Neural progenitor cell (in vitro differentiated cells): ENCODE measurements at regions not wholly inside any gene's neighbourhood (a gene's known extent, or its start where the extent isn't known, plus 50 kb on each side); places are given as distances from the start of the nearest gene placed in this dataset.
A peak's percentile ranks its signal among the peaks of the same experiment; 100 is the strongest.

Experiments used
- DNase-seq: peaks from one replicate; pipeline ENCODE4 v3.0.0-alpha.2; 2016; ENCODE audit warnings: low spot score
- H2AFZ ChIP-seq: fragments of 200-600 bp; sonication (generic); replicated peaks from 2 replicates; pipeline ENCODE4 v1.6.1; 2016; ENCODE audit warnings: antibody characterized with exemption
- H3F3A ChIP-seq: fragments of 200-600 bp; sonication (generic); 2 replicates; pipeline ENCODE4 v1.6.1; 2016; ENCODE audit warnings: antibody characterized with exemption, low read depth
- H3K27ac ChIP-seq: fragments of 200-600 bp; sonication (generic); 2 replicates; pipeline ENCODE4 v1.5.1; 2016; ENCODE audit warnings: mild to moderate bottlenecking
- H3K27me3 ChIP-seq: fragments of 200-600 bp; sonication (generic); 2 replicates; pipeline ENCODE4 v1.6.1; 2016; ENCODE audit warnings: mild to moderate bottlenecking, moderate library complexity
- H3K36me3 ChIP-seq: fragments of 200-600 bp; sonication (generic); 2 replicates; pipeline ENCODE4 v1.5.1; 2016
- H3K4me1 ChIP-seq: fragments of 200-600 bp; sonication (generic); 2 replicates; pipeline ENCODE4 v1.6.1; 2016; ENCODE audit warnings: mixed run types
- H3K4me2 ChIP-seq: fragments of 200-600 bp; sonication (generic); 2 replicates; pipeline ENCODE4 v1.6.1; 2016
- H3K4me3 ChIP-seq: fragments of 200-600 bp; sonication (generic); 2 replicates; pipeline ENCODE4 v1.5.1; 2016
- H3K79me2 ChIP-seq: fragments of 200-600 bp; sonication (generic); 2 replicates; pipeline ENCODE4 v1.6.1; 2016; ENCODE audit warnings: low read depth
- H3K9ac ChIP-seq: fragments of 200-600 bp; sonication (generic); 2 replicates; pipeline ENCODE4 v1.6.1; 2016
- H3K9me3 ChIP-seq: fragments of 200-600 bp; sonication (generic); 2 replicates; pipeline ENCODE4 v1.5.1; 2016; ENCODE audit warnings: low read depth
- H4K20me1 ChIP-seq: fragments of 200-600 bp; sonication (generic); 2 replicates; pipeline ENCODE4 v1.6.1; 2016; ENCODE audit warnings: low read depth
- H3K27ac Mint-ChIP-seq: 3 replicates; pipeline ENCODE4 v1.8.0; 2021; ENCODE audit warnings: mixed read lengths
- H3K27me3 Mint-ChIP-seq: 2 replicates; pipeline ENCODE4 v1.8.0; 2022; ENCODE audit warnings: low read depth, mild to moderate bottlenecking, inconsistent platforms, moderate library complexity, mixed read lengths; ENCODE audit not compliant: insufficient read depth
- H3K36me3 Mint-ChIP-seq: 3 replicates; pipeline ENCODE4 v1.8.0; 2021; ENCODE audit warnings: mixed read lengths
- H3K4me1 Mint-ChIP-seq: 3 replicates; pipeline ENCODE4 v1.8.0; 2021; ENCODE audit warnings: mixed read lengths
- H3K4me3 Mint-ChIP-seq: 3 replicates; pipeline ENCODE4 v1.8.0; 2021; ENCODE audit warnings: mild to moderate bottlenecking, moderate library complexity, mixed read lengths
- H3K9me3 Mint-ChIP-seq: 3 replicates; pipeline ENCODE4 v1.8.0; 2020; ENCODE audit warnings: mixed read lengths
- CTCF ChIP-seq: fragments of 200-600 bp; sonication (generic); IDR thresholded peaks from 2 replicates; pipeline ENCODE4 v1.5.1; 2017; ENCODE audit warnings: antibody characterized with exemption, mild to moderate bottlenecking
- EZH2 ChIP-seq: fragments of 200-600 bp; sonication (generic); IDR thresholded peaks from 2 replicates; pipeline ENCODE4 v1.6.1; 2017; ENCODE audit warnings: antibody characterized with exemption, mild to moderate bottlenecking, moderate library complexity
- EZH2phosphoT487 ChIP-seq: fragments of 200-600 bp; sonication (generic); IDR thresholded peaks from 2 replicates; pipeline ENCODE4 v1.6.1; 2017; ENCODE audit warnings: antibody characterized with exemption

GRCh38 chrX:97863261-97863660 lies 979.6 kb downstream of the RPA4 start:
- Histone ChIP-seq H3K36me3 (no peaks in the 10 kb centered on the region), H3K9ac (no peak overlapping the region), H3K27ac (no peak overlapping the region), H3K9me3 (no peaks in the 10 kb centered on the region), H2AFZ (peak overlapping the region; percentile 46), H3K4me3 (no peak overlapping the region), H3K4me2 (peak overlapping the region; percentile 28), H3K27me3 (no peaks in the 10 kb centered on the region), H3K4me1 (peaks cover 16% of the 10 kb centered on the region), H4K20me1 (no peaks in the 10 kb centered on the region), H3F3A (no peaks in the 10 kb centered on the region), H3K79me2 (no peaks in the 10 kb centered on the region)
- Mint-ChIP-seq H3K36me3 (peaks cover 12% of the 10 kb centered on the region), H3K27me3 (no peaks in the 10 kb centered on the region), H3K27ac (peak overlapping the region; percentile 98), H3K9me3 (peaks cover 25% of the 10 kb centered on the region), H3K4me3 (no peak overlapping the region), H3K4me1 (peaks cover 49% of the 10 kb centered on the region)
- DNase-seq: peak; percentile 9
- TF ChIP-seq CTCF (no peak), EZH2 (no peak), EZH2phosphoT487 (no peak)

GRCh38 chrX:97867266-97867665 lies 983.6 kb downstream of the RPA4 start:
- Histone ChIP-seq H3K4me3 (no peak overlapping the region), H3F3A (no peaks in the 10 kb centered on the region), H3K4me1 (peaks cover 16% of the 10 kb centered on the region), H4K20me1 (no peaks in the 10 kb centered on the region), H3K79me2 (no peaks in the 10 kb centered on the region), H3K9ac (no peak overlapping the region), H3K27me3 (no peaks in the 10 kb centered on the region), H3K9me3 (no peaks in the 10 kb centered on the region), H2AFZ (no peak overlapping the region), H3K4me2 (no peak overlapping the region), H3K27ac (no peak overlapping the region), H3K36me3 (no peaks in the 10 kb centered on the region)
- Mint-ChIP-seq H3K9me3 (peaks cover 40% of the 10 kb centered on the region), H3K36me3 (peaks cover 11% of the 10 kb centered on the region), H3K4me3 (no peak overlapping the region), H3K27me3 (no peaks in the 10 kb centered on the region), H3K4me1 (peaks cover 16% of the 10 kb centered on the region), H3K27ac (no peak overlapping the region)
- DNase-seq: no peak
- TF ChIP-seq EZH2phosphoT487: no peak
- TF ChIP-seq EZH2: no peak
- no peak for TF ChIP-seq CTCF

GRCh38 chrX:97876697-97877407 lies 993.1 kb downstream of the RPA4 start:
- no peaks in the 10 kb centered on the region for H3F3A ChIP-seq
- no peak overlapping the region for H3K27ac ChIP-seq
- H3K9ac ChIP-seq: no peak overlapping the region
- no peaks in the 10 kb centered on the region for H3K79me2 ChIP-seq
- Mint-ChIP-seq H3K9me3 (peaks cover 16% of the 10 kb centered on the region), H3K4me1 (no peaks in the 10 kb centered on the region), H3K36me3 (peaks cover 3% of the 10 kb centered on the region), H3K27me3 (peaks cover 2% of the 10 kb centered on the region), H3K27ac (no peak overlapping the region), H3K4me3 (no peak overlapping the region)
- no peaks in the 10 kb centered on the region for H4K20me1 ChIP-seq
- H3K4me2 ChIP-seq: no peak overlapping the region
- no peak overlapping the region for H3K4me3 ChIP-seq
- TF ChIP-seq CTCF (no peak), EZH2 (no peak), EZH2phosphoT487 (no peak)
- DNase-seq: no peak
- H3K9me3 ChIP-seq: no peaks in the 10 kb centered on the region
- no peaks in the 10 kb centered on the region for H3K36me3 ChIP-seq
- H2AFZ ChIP-seq: no peak overlapping the region
- no peaks in the 10 kb centered on the region for H3K4me1 ChIP-seq
- H3K27me3 ChIP-seq: no peaks in the 10 kb centered on the region
